H54 (cell line): ENCODE measurements at regions not wholly inside any gene's neighbourhood (a gene's known extent, or its start where the extent isn't known, plus 50 kb on each side); places are given as distances from the start of the nearest gene placed in this dataset.

ENCODE experiments used
- DNase-seq: peaks from one replicate; pipeline ENCODE4 v3.0.0; 2011; ENCODE audit warnings: low spot score, mixed read lengths; ENCODE audit not compliant: insufficient read length
- FAIRE-seq: peaks from 3 replicates; lab custom pipeline; 2011; peaks lifted over from hg19 to GRCh38; lab: Jason Lieb, UNC
- POLR2A ChIP-seq: IDR thresholded peaks from 2 replicates; pipeline ENCODE4 v1.6.1; 2011; ENCODE audit warnings: low read depth, mild to moderate bottlenecking, low read length

DNA sequence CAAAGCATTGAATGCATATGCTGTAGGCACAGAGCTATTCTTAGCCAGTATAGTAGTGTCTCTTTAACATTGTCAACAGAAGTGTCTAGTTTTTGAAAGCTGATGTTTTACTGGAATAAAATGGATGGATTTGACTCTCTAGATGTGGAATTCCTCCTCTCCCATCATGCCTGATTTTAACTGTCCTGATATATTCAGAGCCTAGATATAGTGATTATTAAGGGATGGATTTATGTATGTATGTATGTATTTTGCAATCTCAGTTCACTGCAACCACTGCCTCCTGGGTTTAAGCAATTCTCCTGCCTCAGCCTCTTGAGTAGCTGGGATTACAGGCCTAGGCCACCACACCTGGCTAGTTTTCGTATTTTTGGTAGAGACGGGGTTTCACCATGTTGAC, 144.8 kb upstream of the NAV3 start:
- no peak for TF ChIP-seq POLR2A
- DNase-seq (no peak), FAIRE-seq (no peak)

DNA sequence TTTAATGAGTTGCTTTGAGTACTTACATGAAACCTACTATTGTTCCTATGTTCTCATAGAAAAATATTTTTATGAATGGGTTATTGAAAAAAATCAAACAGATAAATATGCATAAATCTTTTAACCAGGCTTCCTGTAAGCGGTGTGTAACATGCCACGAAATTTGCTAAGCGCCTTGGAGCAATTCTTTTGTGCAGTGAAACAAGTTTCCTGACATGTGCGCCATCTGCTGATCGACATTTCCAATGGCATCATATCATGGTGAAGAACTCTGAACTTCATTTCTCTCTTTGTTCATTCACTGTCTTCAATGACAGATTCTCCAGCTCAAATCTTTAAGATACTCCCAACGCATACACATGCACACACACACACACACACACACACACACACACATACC, 145.6 kb upstream of the NAV3 start:
- peak; percentile 0 for DNase-seq
- FAIRE-seq, result peak; percentile 85
- TF ChIP-seq POLR2A, result no peak

DNA sequence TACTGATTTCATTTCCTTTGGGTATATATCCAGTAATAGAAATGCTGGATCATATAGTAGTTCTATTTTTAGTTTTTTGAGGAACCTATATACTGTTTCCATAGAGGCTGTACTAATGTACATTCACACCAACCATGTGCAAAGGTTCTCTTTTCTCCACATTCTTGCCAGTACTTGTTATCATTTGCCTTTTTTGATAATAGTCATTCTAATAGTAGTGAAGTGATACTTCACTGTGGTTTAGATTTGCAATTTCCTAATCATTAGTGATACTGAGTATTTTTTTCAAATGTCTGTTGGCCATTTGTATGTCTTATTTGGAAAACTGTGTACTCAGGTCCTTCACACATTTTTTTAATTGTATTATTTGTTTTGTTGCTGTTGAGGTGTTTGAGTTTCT, 148.2 kb upstream of the NAV3 start:
- no peak for DNase-seq
- no peak for FAIRE-seq
- TF ChIP-seq POLR2A, result no peak

DNA sequence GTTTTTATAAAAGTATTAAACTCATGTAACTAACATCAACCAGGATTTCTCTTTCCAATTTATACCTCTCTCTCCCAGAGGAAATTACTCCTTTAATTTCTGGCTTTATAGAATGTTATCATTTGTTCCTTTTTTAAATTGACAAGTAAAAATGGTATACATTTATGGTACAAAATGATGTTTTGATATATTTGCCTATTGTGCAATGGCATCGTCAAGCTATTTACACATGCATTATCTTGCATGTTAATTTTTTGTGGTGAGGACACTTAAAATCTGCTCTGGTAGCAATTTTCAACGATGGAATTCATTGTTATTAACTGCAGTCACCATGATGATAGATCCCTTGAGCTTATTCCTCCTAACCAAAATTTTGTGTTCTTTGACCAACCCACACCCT, 149.0 kb upstream of the NAV3 start:
- FAIRE-seq (no peak), DNase-seq (no peak)
- TF ChIP-seq POLR2A, result no peak

DNA sequence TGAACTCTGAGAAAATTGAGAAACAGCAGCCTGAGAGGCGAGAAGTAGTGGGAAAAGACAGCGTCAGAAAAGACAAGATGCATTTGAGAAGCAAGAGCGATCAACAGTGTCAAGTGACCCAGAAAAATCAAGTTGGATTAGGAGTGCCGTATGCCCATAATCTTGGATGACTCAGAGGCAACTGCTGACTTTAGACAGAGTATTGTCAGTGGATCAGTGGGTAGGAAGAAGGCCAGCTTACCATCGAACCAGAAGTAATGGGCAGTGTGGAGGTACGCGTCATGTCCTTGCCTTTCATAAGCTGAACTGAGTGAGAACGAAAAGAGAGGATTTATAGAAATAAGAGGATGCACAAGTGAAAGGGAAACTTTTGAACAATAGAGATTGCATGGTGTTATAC, 151.0 kb upstream of the NAV3 start:
- no peak for TF ChIP-seq POLR2A
- DNase-seq (no peak), FAIRE-seq (no peak)

DNA sequence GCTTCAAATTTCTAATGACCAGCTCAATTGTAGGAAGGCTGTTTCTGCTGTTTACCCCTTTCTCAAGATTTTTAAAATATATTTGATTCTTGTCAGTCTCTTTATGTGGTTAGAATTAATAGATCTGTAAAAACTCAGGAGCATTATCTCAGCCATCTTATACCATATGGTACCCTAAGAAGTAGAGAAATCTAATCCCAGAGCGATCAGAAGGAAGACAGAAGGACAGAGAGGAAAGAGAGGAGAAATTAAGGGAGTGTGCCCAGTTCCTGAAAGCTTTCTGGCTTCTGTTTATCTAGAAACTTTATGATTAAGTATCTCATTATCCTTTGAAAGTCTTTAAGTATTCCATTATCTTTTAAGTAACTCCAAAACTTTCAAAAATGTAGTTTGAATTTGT, 152.1 kb upstream of the NAV3 start:
- FAIRE-seq (no peak), DNase-seq (no peak)
- TF ChIP-seq POLR2A, result no peak

DNA sequence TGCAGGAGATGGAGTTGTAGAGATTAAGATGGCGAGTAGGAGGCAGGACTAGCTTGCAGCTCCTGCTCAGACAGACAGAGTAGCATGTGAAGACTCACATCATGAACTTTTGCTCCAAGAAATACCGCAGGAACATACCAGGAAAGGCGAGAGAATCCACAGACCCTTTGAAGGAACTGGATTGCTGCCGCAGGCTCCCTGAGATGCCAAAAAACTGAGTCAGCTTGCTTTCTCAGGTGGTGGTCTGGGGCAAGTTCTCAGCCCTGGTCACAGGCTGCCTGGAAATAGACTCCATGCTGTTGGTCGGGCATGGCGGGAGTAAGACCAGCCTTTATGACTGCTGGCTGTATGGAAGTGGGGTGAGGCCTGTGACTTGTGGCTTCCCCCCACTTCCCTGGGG, 163.6 kb upstream of the NAV3 start:
- no peak for TF ChIP-seq POLR2A
- no peak for DNase-seq
- no peak for FAIRE-seq

DNA sequence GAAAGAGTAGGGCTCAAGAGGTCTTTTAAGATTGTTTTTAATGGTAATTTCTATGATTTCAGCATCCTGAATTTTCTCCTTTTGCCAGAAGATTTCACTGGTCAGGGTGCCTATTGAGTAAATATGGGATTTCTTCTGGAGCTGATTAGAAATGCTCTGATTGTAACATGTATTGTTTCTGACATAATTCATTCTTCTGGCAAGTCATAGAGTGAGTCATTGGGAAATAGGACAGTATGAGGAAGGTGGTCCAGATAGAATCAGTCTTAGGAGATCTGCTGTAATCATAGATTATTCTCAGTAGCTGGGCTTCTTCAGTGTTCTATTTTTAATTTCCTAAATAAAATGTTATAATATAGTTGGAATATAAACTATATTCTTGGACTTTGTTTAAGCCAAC, 182.0 kb upstream of the NAV3 start:
- no peak for DNase-seq
- TF ChIP-seq POLR2A, result no peak
- no peak for FAIRE-seq

DNA sequence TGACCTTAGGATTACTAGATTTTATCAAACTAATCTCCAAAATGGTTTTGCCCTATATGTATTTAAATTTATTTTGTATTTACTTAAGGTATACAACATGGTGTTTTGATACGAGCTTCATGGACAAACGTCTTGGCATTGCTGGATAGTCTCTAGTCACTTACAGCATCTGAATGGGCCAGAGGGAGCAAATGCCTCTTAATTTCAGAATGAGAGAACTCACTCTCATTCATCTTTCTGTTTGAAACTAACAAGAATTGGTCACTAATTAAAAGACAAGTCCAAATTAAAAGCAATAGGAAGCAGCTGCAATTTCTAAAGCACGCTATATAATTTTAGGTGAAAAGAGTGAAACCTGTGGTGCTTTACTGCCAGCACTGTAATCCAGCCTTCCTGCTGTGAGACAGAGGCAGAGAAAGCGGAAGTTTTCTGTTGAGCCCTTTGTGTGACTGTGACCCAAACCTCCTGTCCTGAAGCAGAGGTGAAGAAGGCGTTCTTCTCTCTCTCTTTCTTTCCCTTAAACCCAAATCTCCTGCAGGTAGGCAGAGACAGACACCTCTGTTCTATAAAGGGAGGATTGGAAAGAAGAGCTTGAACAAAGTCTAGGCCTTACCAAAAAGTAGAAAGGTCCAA, 184.6 kb upstream of the NAV3 start:
- DNase-seq, result no peak
- no peak for FAIRE-seq
- no peak for TF ChIP-seq POLR2A

DNA sequence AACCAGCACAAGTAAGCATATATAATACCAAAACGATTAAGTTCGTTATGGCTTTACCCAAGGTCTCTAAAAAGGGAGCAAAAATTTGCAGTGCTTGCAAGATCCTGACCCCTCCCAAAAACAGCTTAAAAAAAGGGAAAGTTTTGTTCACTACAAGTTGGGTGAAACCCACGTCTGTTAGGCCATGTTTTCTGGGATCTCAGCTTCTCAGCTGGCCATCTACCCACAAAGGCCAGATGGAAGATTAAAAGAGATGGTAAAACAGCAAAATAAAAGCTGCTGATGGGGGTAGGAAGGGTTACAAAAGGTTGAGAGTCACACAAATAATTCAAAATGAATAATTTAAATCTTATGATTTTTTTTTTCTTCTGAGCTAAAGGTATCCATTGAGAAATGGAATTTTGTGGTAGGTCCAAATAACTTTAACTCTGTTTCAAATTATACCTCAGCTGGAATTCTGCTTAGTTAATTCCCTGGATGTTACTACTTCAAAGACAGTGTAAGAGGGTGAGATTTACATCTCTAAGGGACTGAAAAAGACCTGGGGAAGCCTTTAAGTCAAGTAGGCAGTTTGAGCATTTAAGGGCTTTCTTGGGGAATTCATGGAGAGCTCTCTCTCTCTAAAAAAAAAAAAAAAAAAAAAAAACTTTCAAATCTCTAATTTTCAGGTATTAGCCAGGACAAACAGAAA, 185.6 kb upstream of the NAV3 start:
- no peak for FAIRE-seq

DNA sequence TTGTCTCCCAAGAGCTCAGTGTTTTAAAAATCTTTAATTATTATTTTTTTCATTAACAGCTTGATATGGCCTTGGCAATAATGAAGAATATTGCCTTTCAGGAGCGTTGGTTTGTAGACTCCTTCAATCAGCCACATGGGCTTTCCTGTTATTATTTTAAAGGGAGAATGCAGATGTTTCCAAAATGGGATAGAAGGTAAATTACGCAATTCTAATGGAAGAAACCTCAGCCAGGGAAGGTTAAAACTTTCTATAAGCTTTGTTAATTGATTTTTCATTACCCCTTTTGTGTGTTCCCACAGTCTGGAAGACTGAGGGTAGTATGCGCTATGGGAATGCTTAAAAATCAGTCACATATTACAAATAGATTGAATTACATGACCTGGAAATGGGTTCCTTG, 188.4 kb upstream of the NAV3 start:
- no peak for DNase-seq
- no peak for TF ChIP-seq POLR2A
- no peak for FAIRE-seq

More for the DNA sequence above, 185.6 kb upstream of the NAV3 start:
- TF ChIP-seq POLR2A, result no peak
- no peak for DNase-seq

DNA sequence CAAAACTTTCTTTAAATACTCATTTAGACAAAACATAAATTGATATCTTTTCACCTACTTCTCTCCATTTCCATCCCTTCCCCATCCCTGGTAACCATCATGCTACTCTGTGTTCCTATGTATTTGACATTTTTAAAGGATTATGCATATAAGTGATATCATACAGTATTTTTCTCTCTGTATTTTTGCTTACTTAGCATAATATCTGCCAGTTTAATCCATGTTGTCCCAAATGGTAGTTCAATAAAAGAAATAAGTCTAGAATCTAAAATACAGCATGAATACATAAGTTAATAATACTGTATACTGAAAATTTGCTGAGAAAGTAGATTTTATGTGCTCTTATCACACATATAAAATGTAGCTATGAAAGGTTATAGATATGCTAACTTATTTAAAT, 190.3 kb upstream of the NAV3 start:
- TF ChIP-seq POLR2A, result no peak
- DNase-seq (no peak), FAIRE-seq (no peak)

DNA sequence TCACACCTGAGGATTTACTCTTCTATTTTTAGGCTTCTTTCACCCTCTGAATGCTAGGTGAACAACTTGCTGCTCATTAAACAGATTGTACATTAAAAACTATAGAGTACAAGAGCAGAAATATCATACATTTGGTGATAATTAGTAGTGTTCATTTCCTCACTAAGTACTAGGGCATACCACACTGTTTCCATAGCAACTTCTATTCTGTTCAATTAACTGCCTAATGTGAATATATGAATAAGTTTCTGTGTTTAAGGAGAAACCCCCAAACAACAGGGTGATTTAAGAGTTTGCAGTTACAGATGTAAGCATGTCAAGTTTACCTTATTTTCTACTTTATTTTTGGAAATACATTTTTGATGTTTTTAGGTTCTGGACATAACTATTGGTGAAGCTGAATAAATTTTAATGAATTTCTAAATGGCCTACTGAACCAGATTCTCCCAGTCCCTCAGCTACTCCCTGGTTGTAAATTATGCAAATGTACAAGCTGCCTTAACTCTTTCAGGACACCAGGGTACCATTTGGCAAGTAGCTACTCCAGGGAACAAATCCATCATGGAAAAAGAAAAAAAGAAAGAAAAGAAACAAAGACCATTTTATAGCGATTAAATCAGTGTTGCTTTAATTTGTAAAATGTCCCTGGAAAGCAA, 199.8 kb upstream of the NAV3 start:
- DNase-seq (no peak), FAIRE-seq (no peak)
- no peak for TF ChIP-seq POLR2A

DNA sequence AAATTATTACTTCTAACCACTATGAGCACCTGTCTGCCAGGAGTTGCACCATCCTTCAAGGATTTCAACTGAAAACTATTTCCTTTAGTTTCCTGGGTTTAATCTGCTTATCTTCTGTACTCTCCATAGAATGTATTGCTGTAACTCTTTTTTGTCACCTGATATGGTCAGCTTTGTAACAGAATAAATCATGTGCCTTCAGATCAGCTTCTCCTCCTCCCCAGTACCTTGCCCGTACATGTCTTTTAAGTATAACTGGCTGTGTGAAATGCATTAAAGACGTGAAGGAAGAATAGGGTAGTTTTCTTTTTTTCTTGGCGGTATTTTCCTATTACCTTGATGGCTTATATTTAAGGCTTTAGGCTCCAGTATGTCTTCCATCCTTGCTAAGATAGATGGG, 200.3 kb upstream of the NAV3 start:
- FAIRE-seq, result no peak

DNA sequence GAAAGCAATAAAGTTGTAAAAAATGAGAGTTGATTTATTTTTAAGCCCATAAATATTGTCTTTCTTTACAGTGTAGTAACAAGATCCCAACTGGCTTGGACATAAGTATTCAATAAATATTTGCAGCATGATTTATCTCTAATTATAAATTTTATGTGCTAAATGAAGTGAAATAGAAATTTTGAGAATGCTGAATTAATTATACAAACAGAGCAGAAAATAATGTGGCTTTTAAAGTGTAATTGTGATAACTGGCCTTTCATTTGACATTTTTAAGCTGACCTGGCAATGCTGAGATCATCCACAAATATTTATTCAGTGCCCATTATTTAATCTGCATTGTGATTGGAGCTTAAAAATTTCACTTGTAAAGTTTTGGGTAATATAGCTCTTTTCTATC, 201.6 kb upstream of the NAV3 start:
- DNase-seq (no peak), FAIRE-seq (no peak)
- TF ChIP-seq POLR2A, result no peak

More for the DNA sequence above, 200.3 kb upstream of the NAV3 start:
- no peak for TF ChIP-seq POLR2A
- DNase-seq, result no peak
